ENCODE measurements at regions not wholly inside any gene's neighbourhood (a gene's known extent, or its start where the extent isn't known, plus 50 kb on each side); places are given as distances from the start of the nearest gene placed in this dataset.
"Not testable (repeated sequence)": the region's sequence is repeated elsewhere in the genome, so short reads cannot be mapped to it uniquely, and the experiment has no call there.

GRCh38 chrX:3795411-3795810 is 82.0 kb upstream of the PRKX start:
- TF ChIP-seq EZH2 (IDR thresholded peaks at IDR 0.05; ENCODE audit: borderline replicate concordance, low read length); CTCF (IDR thresholded peaks at IDR 0.05; ENCODE audit: low read length): not testable (repeated sequence)

Measured in OCI-LY1 (cell line).